ENCODE measurements at regions not wholly inside any gene's neighbourhood (a gene's known extent, or its start where the extent isn't known, plus 50 kb on each side); places are given as distances from the start of the nearest gene placed in this dataset.

- ATAC-seq (ENCODE audit: low read depth) (no peak), DNase-seq (no peak)
- no peak overlapping the region for H3K27ac Mint-ChIP-seq
- Histone ChIP-seq H3K36me3 (replicated peaks in 1 of 2; ENCODE audit: control extremely low read depth in 1 of 2, control insufficient read depth in 1 of 2, extremely low read depth in 1 of 2, insufficient read depth in 2 of 2, low read length in 1 of 2) (no peaks in the 10 kb centered on the region), H3K27me3 (replicated peaks in 1 of 4; ENCODE audit: control extremely low read depth in 1 of 4, control insufficient read depth in 3 of 4, insufficient read depth in 4 of 4, low read length in 3 of 4) (no peaks in the 10 kb centered on the region), H2AFZ (ENCODE audit: insufficient read depth, low read depth, low read length, poor library complexity, severe bottlenecking) (no peak overlapping the region), H3K27ac (ENCODE audit: low read length in 2 of 2) (no peak overlapping the region), H3K4me2 (replicated peaks; ENCODE audit: low read depth, low read length, poor library complexity, severe bottlenecking) (no peak overlapping the region), H3K4me1 (ENCODE audit: control insufficient read depth in 2 of 2, insufficient read depth in 2 of 2, low read length in 2 of 2) (no peaks in the 10 kb centered on the region), H3K4me3 (ENCODE audit: control extremely low read depth in 1 of 5, extremely low read depth in 1 of 5, insufficient read depth in 1 of 5, low read depth in 2 of 5, low read length in 4 of 5) (no peak overlapping the region), H3K79me2 (ENCODE audit: control insufficient read depth, insufficient read depth, low read length) (no peaks in the 10 kb centered on the region), H3K9me3 (ENCODE audit: control extremely low read depth in 1 of 3, control insufficient read depth in 2 of 3, insufficient read depth in 1 of 3, low read length in 2 of 3) (no peaks in the 10 kb centered on the region), H4K20me1 (ENCODE audit: control insufficient read depth, insufficient read depth, low read length, poor library complexity, severe bottlenecking) (no peaks in the 10 kb centered on the region), H3K9ac (ENCODE audit: low read length) (no peak overlapping the region)
- TF ChIP-seq CTCF (IDR thresholded peaks at IDR 0.05) (no peak), EZH2 (IDR thresholded peaks at IDR 0.05; ENCODE audit: borderline replicate concordance, insufficient read depth, low read depth, low read length, poor library complexity, severe bottlenecking) (no peak)
- peaks cover 3% of the 10 kb centered on the region for H3K27me3 Mint-ChIP-seq
- POLR2A ChIA-PET: no interaction called here
- H3K9me3 Mint-ChIP-seq (ENCODE audit: insufficient read depth): no peaks in the 10 kb centered on the region
- H3K4me3 Mint-ChIP-seq: no peak overlapping the region
- intact Hi-C loops (cut with micrococcal nuclease): no loop called here
- CTCF ChIA-PET: no interaction called here
- H3K4me1 Mint-ChIP-seq: no peaks in the 10 kb centered on the region
These were observed 108.9 kb upstream of the GLS start for GRCh38 chr2:190771726-190772125.

DNA sequence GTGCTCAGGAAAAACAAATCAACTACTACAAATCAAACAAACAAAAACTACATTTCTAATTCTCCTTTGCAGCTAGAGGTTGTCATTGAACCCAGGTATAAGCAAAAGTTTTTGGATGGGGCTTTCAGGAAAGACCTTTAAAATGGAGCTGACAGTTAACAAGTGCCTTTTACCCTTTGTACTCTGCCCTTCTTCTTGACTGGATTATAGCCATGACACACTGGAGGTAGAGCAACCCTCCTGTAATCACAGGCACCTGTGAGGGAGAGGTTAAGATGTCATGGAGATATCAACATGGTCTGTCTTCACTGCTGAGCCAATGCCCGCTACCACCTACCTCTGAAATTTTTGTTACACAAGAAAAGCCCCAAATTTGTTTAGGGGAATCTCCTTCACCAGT, 100.0 kb upstream of the GLS start:
- H3K4me3 ChIP-seq (ENCODE audit: control extremely low read depth in 1 of 5, extremely low read depth in 1 of 5, insufficient read depth in 1 of 5, low read depth in 2 of 5, low read length in 4 of 5): no peak overlapping the region
- ATAC-seq (ENCODE audit: low read depth) (no peak), DNase-seq (no peak)
- Mint-ChIP-seq H3K27me3 (peaks cover 14% of the 10 kb centered on the region), H3K4me3 (no peak overlapping the region), H3K9me3 (ENCODE audit: insufficient read depth) (no peaks in the 10 kb centered on the region), H3K27ac (no peak overlapping the region), H3K4me1 (no peaks in the 10 kb centered on the region)
- no peaks in the 10 kb centered on the region for H3K27me3 ChIP-seq (replicated peaks in 1 of 4; ENCODE audit: control extremely low read depth in 1 of 4, control insufficient read depth in 3 of 4, insufficient read depth in 4 of 4, low read length in 3 of 4)
- no CpG with 5 or more reads among the region's 1 CpG for WGBS (ENCODE audit: insufficient coverage)
- H3K9ac ChIP-seq (ENCODE audit: low read length): no peak overlapping the region
- H3K36me3 ChIP-seq (replicated peaks in 1 of 2; ENCODE audit: control extremely low read depth in 1 of 2, control insufficient read depth in 1 of 2, extremely low read depth in 1 of 2, insufficient read depth in 2 of 2, low read length in 1 of 2): no peaks in the 10 kb centered on the region
- no peaks in the 10 kb centered on the region for H3K79me2 ChIP-seq (ENCODE audit: control insufficient read depth, insufficient read depth, low read length)
- POLR2A ChIA-PET: no interaction called here
- H3K4me2 ChIP-seq (replicated peaks; ENCODE audit: low read depth, low read length, poor library complexity, severe bottlenecking): no peak overlapping the region
- H3K27ac ChIP-seq (ENCODE audit: low read length in 2 of 2): no peak overlapping the region
- CTCF ChIA-PET: interaction anchor here (0.8 to 2.2 kb wide), 10 partner anchors 11 to 393 kb away, joined by 3 to 8 read pairs (median 4); no protein-coding TSS in a partner anchor
- intact Hi-C loops (cut with micrococcal nuclease): loop anchor here (5.0 kb wide), 1 partner anchor 377 kb away; no protein-coding TSS in a partner anchor
- H4K20me1 ChIP-seq (ENCODE audit: control insufficient read depth, insufficient read depth, low read length, poor library complexity, severe bottlenecking): no peaks in the 10 kb centered on the region
- no peaks in the 10 kb centered on the region for H3K9me3 ChIP-seq (ENCODE audit: control extremely low read depth in 1 of 3, control insufficient read depth in 2 of 3, insufficient read depth in 1 of 3, low read length in 2 of 3)
- H3K4me1 ChIP-seq (ENCODE audit: control insufficient read depth in 2 of 2, insufficient read depth in 2 of 2, low read length in 2 of 2): no peaks in the 10 kb centered on the region
- no peak overlapping the region for H2AFZ ChIP-seq (ENCODE audit: insufficient read depth, low read depth, low read length, poor library complexity, severe bottlenecking)
- TF ChIP-seq EZH2 (IDR thresholded peaks at IDR 0.05; ENCODE audit: borderline replicate concordance, insufficient read depth, low read depth, low read length, poor library complexity, severe bottlenecking) (no peak), CTCF (IDR thresholded peaks at IDR 0.05) (no peak)

Measured in B cell (primary cell).